HuH-7 (cell line): ENCODE measurements at regions not wholly inside any gene's neighbourhood (a gene's known extent, or its start where the extent isn't known, plus 50 kb on each side); places are given as distances from the start of the nearest gene placed in this dataset.

Experiments
- DNase-seq: peaks from one replicate; pipeline ENCODE4 v3.0.0; 2011; ENCODE audit warnings: low spot score

GRCh38 chr12:76707772-76708171, 56.1 kb upstream of the ZDHHC17 start:
- no peak for DNase-seq

- no peak for DNase-seq
Observed at GRCh38 chr12:76708296-76708695, 55.6 kb upstream of the ZDHHC17 start.

GRCh38 chr12:76711241-76711640, 52.7 kb upstream of the ZDHHC17 start:
- DNase-seq: no peak

GRCh38 chr12:76713130-76713529, 50.8 kb upstream of the ZDHHC17 start:
- DNase-seq: no peak

GRCh38 chr12:76713986-76714385, 49.9 kb upstream of the ZDHHC17 start:
- DNase-seq: no peak
